AG04450 (cell line): ENCODE measurements at regions not wholly inside any gene's neighbourhood (a gene's known extent, or its start where the extent isn't known, plus 50 kb on each side); places are given as distances from the start of the nearest gene placed in this dataset.

Experiments used
- CTCF ChIA-PET: fragments of 300-600, 350-600 bp; formaldehyde crosslinking; extraction: SDS; loops from one replicate; lab custom pipeline; 2022; ENCODE audit warnings: antibody characterized with exemption, inconsistent platforms; lab: Charles Lee
- POLR2A ChIA-PET: fragments of 350-600 bp; formaldehyde crosslinking; extraction: SDS; loops from one replicate; lab custom pipeline; 2021; ENCODE audit warnings: antibody characterized with exemption, inconsistent platforms; lab: Yijun Ruan, JAX
- DNase-seq: peaks from one replicate; pipeline ENCODE4 v3.0.0-alpha.2; 2011; ENCODE audit warnings: low read depth, low spot score
- H3K27ac ChIP-seq: one replicate; pipeline ENCODE4 v1.5.1; 2012; ENCODE audit warnings: low read depth, low read length, control low read depth
- H3K27me3 ChIP-seq: one replicate; pipeline ENCODE4 v1.6.0; 2012; ENCODE audit warnings: low read length; ENCODE audit not compliant: control insufficient read depth, insufficient read depth
- H3K4me3 ChIP-seq: 2 replicates; pipeline ENCODE4 v1.5.1; 2011; ENCODE audit warnings: mild to moderate bottlenecking, low read depth, low read length, control low read depth
- H3K9me3 ChIP-seq: 2 replicates; pipeline ENCODE4 v1.5.1; 2012; ENCODE audit warnings: low read length; ENCODE audit not compliant: control insufficient read depth, insufficient read depth
- TF ChIP-seq, protein P1 (sequence below): IDR thresholded peaks from 2 replicates; pipeline ENCODE4 v1.5.1; 2011; ENCODE audit warnings: low read depth, low read length, control low read depth, inconsistent platforms

DNA sequence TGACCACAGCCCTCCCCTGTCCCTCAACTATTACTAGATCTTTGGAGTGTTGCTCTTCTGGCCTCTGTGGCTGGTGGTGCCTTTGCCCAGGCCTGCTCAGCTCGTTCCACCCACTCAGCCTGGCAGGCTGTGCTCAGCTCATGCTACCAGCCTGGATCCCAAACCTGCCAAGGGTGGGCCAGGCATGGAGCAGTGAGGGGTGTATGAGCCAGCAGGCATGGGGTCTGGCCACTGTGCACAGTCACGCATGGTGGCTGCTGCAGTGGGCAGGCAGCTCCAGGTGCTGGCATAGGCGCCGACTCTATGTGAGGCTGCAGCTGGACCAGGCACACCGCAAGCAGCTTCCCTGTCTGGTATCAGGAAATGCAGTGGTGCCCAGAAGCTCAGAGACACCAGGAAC, 449.9 kb downstream of the MATN1 start:
- TF ChIP-seq, protein P1, sequence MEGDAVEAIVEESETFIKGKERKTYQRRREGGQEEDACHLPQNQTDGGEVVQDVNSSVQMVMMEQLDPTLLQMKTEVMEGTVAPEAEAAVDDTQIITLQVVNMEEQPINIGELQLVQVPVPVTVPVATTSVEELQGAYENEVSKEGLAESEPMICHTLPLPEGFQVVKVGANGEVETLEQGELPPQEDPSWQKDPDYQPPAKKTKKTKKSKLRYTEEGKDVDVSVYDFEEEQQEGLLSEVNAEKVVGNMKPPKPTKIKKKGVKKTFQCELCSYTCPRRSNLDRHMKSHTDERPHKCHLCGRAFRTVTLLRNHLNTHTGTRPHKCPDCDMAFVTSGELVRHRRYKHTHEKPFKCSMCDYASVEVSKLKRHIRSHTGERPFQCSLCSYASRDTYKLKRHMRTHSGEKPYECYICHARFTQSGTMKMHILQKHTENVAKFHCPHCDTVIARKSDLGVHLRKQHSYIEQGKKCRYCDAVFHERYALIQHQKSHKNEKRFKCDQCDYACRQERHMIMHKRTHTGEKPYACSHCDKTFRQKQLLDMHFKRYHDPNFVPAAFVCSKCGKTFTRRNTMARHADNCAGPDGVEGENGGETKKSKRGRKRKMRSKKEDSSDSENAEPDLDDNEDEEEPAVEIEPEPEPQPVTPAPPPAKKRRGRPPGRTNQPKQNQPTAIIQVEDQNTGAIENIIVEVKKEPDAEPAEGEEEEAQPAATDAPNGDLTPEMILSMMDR: no peak
- Histone ChIP-seq H3K4me3 (no peak overlapping the region), H3K27ac (no peak overlapping the region), H3K9me3 (peaks cover 15% of the 10 kb centered on the region; the same call in 1 of the 2 replicates), H3K27me3 (no peaks in the 10 kb centered on the region)
- no peak for DNase-seq
- ChIA-PET CTCF (no interaction called here), POLR2A (no interaction called here)

DNA sequence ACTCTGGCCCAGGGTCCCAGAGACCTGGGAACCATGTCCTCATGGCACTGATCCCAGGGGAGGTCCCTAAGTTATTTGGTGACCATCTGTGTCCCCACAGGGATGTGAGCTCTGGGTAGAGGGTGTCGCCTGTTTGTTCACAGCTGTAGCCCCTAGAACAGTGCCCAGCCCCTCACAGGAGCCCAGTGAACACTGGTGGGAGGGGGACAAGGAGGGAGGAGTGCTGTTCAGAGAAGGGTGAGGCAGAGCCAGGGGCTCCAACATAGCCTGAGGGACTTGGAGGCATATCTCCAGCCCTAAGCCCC, 450.4 kb downstream of the MATN1 start:
- TF ChIP-seq, protein P1: no peak
- peaks cover 15% of the 10 kb centered on the region; the same call in 1 of the 2 replicates for H3K9me3 ChIP-seq
- POLR2A ChIA-PET: no interaction called here
- no peak for DNase-seq
- no peaks in the 10 kb centered on the region for H3K27me3 ChIP-seq
- CTCF ChIA-PET: no interaction called here
- H3K4me3 ChIP-seq: no peak overlapping the region
- H3K27ac ChIP-seq: no peak overlapping the region

DNA sequence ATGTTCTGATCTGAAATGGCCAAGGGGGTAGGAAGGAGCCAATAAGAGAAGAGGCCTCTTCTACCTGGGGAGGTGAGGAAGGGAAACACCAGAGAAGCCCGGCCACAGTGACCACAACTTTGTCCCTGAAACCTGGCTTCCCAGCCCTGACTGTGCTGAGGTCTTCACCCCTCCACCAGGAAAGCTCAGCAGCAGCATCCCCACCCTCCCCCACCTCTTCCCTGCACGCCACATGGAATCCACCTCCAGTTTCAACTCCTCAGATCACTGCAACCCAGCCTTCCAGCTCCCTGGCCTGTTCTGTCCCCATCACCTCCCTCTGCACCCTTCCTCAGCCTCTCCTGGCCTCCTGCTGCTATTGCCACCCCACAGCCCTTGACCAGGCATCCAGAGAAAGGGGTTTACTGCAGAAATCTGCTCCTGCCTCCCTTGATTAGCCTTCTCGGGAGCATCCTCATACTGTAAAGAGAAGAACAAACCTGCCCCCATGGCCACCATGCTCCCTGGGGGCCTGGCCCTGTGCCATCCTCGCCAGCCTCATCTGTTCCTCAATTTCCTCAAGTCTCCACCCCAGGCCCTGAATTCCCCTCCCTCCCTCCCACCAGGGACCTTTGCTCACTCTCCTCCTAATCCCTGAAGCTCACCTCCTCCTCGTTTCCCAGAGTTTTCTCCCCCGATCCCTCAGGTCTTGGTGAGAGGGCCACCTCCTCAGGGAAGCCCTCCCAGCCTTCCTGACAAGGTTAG, 450.9 kb downstream of the MATN1 start:
- ChIA-PET CTCF (no interaction called here), POLR2A (no interaction called here)
- peaks cover 15% of the 10 kb centered on the region; the same call in 1 of the 2 replicates for H3K9me3 ChIP-seq
- no peak overlapping the region for H3K4me3 ChIP-seq
- H3K27ac ChIP-seq: no peak overlapping the region
- DNase-seq: no peak
- TF ChIP-seq, protein P1: no peak
- H3K27me3 ChIP-seq: no peaks in the 10 kb centered on the region

DNA sequence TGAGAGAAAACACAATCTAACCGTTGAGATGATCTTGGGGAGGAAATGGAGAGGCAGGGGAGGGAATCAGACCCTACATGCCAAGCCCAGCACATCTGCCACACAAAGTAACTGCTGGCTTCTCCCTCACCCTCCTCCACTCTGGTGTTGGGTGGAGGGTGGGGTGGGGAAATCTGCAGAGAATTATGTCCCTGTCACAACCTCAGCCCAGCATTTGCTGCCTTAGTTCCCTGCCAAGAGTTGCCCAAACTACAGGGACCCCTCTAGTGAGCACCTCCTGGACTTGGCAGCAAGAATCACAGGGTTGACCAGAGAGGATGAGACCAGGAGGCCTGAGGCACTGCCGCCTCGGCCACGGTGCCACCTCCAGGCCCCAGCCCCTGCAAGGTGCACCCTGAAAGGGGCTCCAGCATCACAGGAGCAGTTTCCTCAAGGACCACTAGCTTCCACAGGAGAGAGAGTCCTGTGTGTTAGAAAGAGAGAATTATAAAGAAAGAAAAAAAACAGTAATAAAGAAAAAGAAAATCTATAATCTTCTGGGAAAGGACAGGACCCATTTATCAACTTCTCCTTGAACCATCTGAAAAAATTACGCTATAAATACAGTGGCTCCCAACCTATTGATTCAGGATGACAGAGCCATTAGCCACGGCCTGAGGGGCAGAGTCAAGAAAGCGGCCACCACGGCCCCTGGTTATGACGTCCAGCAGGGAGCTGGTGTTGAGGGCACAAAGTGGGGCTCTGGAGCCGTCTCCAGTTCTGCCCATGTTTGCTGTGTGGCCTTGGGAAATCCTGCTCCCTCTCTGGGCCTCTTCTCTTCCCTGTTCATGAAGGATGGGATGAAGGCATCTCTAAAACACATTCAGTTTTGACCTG, 451.7 kb downstream of the MATN1 start:
- Histone ChIP-seq H3K27me3 (no peaks in the 10 kb centered on the region), H3K27ac (no peak overlapping the region), H3K4me3 (no peak overlapping the region), H3K9me3 (peaks cover 15% of the 10 kb centered on the region; the same call in 1 of the 2 replicates)
- no peak for DNase-seq
- TF ChIP-seq, protein P1: no peak
- CTCF ChIA-PET: no interaction called here
- POLR2A ChIA-PET: no interaction called here

DNA sequence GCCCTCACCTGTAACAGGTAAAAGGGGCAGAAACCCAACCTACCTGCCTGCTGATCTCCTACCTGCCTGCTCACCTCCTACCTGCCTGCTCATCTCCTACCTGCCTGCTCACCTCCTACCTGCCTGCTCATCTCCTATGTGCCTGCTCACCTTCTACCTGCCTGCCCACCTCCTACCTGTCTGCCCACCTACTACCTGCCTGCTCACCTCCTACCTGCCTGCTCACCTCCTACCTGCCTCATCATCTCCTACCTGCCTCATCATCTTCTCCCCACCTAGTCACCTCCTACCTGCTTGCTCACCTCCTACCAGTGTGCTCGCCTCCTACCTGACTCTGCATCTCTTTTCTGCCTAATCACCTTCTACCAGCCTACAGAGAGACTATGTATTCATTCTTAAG, 452.9 kb downstream of the MATN1 start:
- POLR2A ChIA-PET: no interaction called here
- no peak for DNase-seq
- CTCF ChIA-PET: no interaction called here
- TF ChIP-seq, protein P1: no peak
- no peaks in the 10 kb centered on the region for H3K27me3 ChIP-seq
- peaks cover 15% of the 10 kb centered on the region; the same call in 1 of the 2 replicates for H3K9me3 ChIP-seq
- no peak overlapping the region for H3K4me3 ChIP-seq
- no peak overlapping the region for H3K27ac ChIP-seq
